Islet precursor cell (in vitro differentiated cells): ENCODE measurements at regions not wholly inside any gene's neighbourhood (a gene's known extent, or its start where the extent isn't known, plus 50 kb on each side); places are given as distances from the start of the nearest gene placed in this dataset.
A peak's percentile ranks its signal among the peaks of the same experiment; 100 is the strongest.
"Not testable (repeated sequence)": the region's sequence is repeated elsewhere in the genome, so short reads cannot be mapped to it uniquely, and the experiment has no call there.

Experiments used
- DNase-seq: peaks from one replicate; pipeline ENCODE4 v3.0.0-alpha.2; 2018

- no peak for DNase-seq
These were observed 153.2 kb upstream of the THBS2 start for GRCh38 chr6:169406804-169407203.

GRCh38 chr6:169406034-169406433 lies 152.4 kb upstream of the THBS2 start:
- DNase-seq = no peak

- no peak for DNase-seq
These were observed 151.2 kb upstream of the THBS2 start for GRCh38 chr6:169404828-169405227.

GRCh38 chr6:169398342-169399105 lies 144.9 kb upstream of the THBS2 start:
- peak; percentile 42 for DNase-seq

- DNase-seq = peak; percentile 45
These were observed 144.0 kb upstream of the THBS2 start for GRCh38 chr6:169397684-169398083.

- no peak for DNase-seq
These were observed 143.0 kb upstream of the THBS2 start for GRCh38 chr6:169396554-169397163.

- not testable (repeated sequence) for DNase-seq
These were observed 142.4 kb upstream of the THBS2 start for GRCh38 chr6:169396009-169396539.

- DNase-seq = no peak
These were observed 141.6 kb upstream of the THBS2 start for GRCh38 chr6:169395080-169395805.

- no peak for DNase-seq
These were observed 140.1 kb upstream of the THBS2 start for GRCh38 chr6:169393753-169394152.

GRCh38 chr6:169391473-169392071 lies 137.9 kb upstream of the THBS2 start:
- DNase-seq = no peak

- DNase-seq = no peak
These were observed 134.9 kb upstream of the THBS2 start for GRCh38 chr6:169388395-169389166.

GRCh38 chr6:169387809-169388383 lies 134.2 kb upstream of the THBS2 start:
- DNase-seq = no peak

GRCh38 chr6:169386411-169387057 lies 132.9 kb upstream of the THBS2 start:
- no peak for DNase-seq

- no peak for DNase-seq
These were observed 131.7 kb upstream of the THBS2 start for GRCh38 chr6:169385237-169385880.

GRCh38 chr6:169384291-169384690 lies 130.6 kb upstream of the THBS2 start:
- no peak for DNase-seq

GRCh38 chr6:169383265-169383664 lies 129.6 kb upstream of the THBS2 start:
- no peak for DNase-seq

- DNase-seq = no peak
These were observed 129.1 kb upstream of the THBS2 start for GRCh38 chr6:169382735-169383134.

- DNase-seq = no peak
These were observed 128.3 kb upstream of the THBS2 start for GRCh38 chr6:169381988-169382387.

GRCh38 chr6:169380493-169380892 lies 126.8 kb upstream of the THBS2 start:
- DNase-seq = no peak

GRCh38 chr6:169379495-169380070 lies 125.9 kb upstream of the THBS2 start:
- no peak for DNase-seq
